ENCODE measurements at regions not wholly inside any gene's neighbourhood (a gene's known extent, or its start where the extent isn't known, plus 50 kb on each side); places are given as distances from the start of the nearest gene placed in this dataset.

- H3K27me3 ChIP-seq (ENCODE audit: control insufficient read depth, insufficient read depth, low read length), result no peaks in the 10 kb centered on the region
- no peak for FAIRE-seq
- H3K4me3 ChIP-seq (ENCODE audit: low read length in 3 of 3), result no peak overlapping the region
- H3K36me3 ChIP-seq (ENCODE audit: control insufficient read depth in 2 of 3, insufficient read depth in 3 of 3, low read length in 3 of 3), result no peaks in the 10 kb centered on the region
- intact Hi-C loops (cut with DNase I), result no loop called here
- no peak overlapping the region for H3K9ac ChIP-seq (ENCODE audit: low read length in 3 of 3)
- H3K9me3 ChIP-seq (ENCODE audit: control insufficient read depth in 2 of 3, insufficient read depth in 1 of 3, low read length in 3 of 3), result no peaks in the 10 kb centered on the region
- TF ChIP-seq, protein P1, sequence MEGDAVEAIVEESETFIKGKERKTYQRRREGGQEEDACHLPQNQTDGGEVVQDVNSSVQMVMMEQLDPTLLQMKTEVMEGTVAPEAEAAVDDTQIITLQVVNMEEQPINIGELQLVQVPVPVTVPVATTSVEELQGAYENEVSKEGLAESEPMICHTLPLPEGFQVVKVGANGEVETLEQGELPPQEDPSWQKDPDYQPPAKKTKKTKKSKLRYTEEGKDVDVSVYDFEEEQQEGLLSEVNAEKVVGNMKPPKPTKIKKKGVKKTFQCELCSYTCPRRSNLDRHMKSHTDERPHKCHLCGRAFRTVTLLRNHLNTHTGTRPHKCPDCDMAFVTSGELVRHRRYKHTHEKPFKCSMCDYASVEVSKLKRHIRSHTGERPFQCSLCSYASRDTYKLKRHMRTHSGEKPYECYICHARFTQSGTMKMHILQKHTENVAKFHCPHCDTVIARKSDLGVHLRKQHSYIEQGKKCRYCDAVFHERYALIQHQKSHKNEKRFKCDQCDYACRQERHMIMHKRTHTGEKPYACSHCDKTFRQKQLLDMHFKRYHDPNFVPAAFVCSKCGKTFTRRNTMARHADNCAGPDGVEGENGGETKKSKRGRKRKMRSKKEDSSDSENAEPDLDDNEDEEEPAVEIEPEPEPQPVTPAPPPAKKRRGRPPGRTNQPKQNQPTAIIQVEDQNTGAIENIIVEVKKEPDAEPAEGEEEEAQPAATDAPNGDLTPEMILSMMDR (IDR thresholded peaks at IDR 0.05; ENCODE audit: borderline replicate concordance, extremely low read depth, insufficient read depth), result no peak
- H3K4me1 ChIP-seq (ENCODE audit: control insufficient read depth in 2 of 3, insufficient read depth in 2 of 3, low read depth in 1 of 3, low read length in 3 of 3), result no peaks in the 10 kb centered on the region
- H3K27ac ChIP-seq (ENCODE audit: low read depth in 2 of 2, low read length in 2 of 2), result no peak overlapping the region
- no peak for DNase-seq
Observed at GRCh38 chrX:42396136-42396535, 381.8 kb downstream of the PPP1R2C start.

DNA sequence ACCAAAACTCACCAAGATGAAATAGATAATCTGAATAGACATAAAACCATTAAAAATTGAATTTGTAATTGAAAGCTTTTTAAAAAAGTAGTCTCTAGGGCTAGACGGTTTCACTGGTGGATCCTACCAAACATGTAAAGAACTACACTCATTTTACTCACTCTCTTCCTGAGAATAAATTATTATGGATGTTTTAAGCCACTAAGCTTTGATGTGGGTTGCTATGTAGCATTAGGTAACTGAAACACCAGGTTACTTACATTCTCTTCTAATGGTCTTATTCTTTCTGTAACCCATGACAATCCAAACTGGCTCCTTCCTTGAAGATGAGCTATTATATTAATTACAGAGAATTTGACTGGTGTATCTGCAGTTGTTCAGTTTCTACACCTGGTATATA is 385.1 kb downstream of the PPP1R2C start:
- no peak for FAIRE-seq
- no peak overlapping the region for H3K4me3 ChIP-seq (ENCODE audit: low read length in 3 of 3)
- H3K36me3 ChIP-seq (ENCODE audit: control insufficient read depth in 2 of 3, insufficient read depth in 3 of 3, low read length in 3 of 3), result no peaks in the 10 kb centered on the region
- TF ChIP-seq, protein P1 (IDR thresholded peaks at IDR 0.05; ENCODE audit: borderline replicate concordance, extremely low read depth, insufficient read depth), result no peak
- DNase-seq, result no peak
- no peak overlapping the region for H3K9ac ChIP-seq (ENCODE audit: low read length in 3 of 3)
- H3K27ac ChIP-seq (ENCODE audit: low read depth in 2 of 2, low read length in 2 of 2), result no peak overlapping the region
- H3K4me1 ChIP-seq (ENCODE audit: control insufficient read depth in 2 of 3, insufficient read depth in 2 of 3, low read depth in 1 of 3, low read length in 3 of 3), result no peaks in the 10 kb centered on the region
- no peaks in the 10 kb centered on the region for H3K27me3 ChIP-seq (ENCODE audit: control insufficient read depth, insufficient read depth, low read length)
- intact Hi-C loops (cut with DNase I), result no loop called here
- H3K9me3 ChIP-seq (ENCODE audit: control insufficient read depth in 2 of 3, insufficient read depth in 1 of 3, low read length in 3 of 3), result no peaks in the 10 kb centered on the region

- Histone ChIP-seq H3K27me3 (ENCODE audit: control insufficient read depth, insufficient read depth, low read length) (no peaks in the 10 kb centered on the region), H3K27ac (ENCODE audit: low read depth in 2 of 2, low read length in 2 of 2) (no peak overlapping the region), H3K4me1 (ENCODE audit: control insufficient read depth in 2 of 3, insufficient read depth in 2 of 3, low read depth in 1 of 3, low read length in 3 of 3) (no peaks in the 10 kb centered on the region), H3K36me3 (ENCODE audit: control insufficient read depth in 2 of 3, insufficient read depth in 3 of 3, low read length in 3 of 3) (no peaks in the 10 kb centered on the region), H3K9me3 (ENCODE audit: control insufficient read depth in 2 of 3, insufficient read depth in 1 of 3, low read length in 3 of 3) (no peaks in the 10 kb centered on the region), H3K4me3 (ENCODE audit: low read length in 3 of 3) (no peak overlapping the region), H3K9ac (ENCODE audit: low read length in 3 of 3) (no peak overlapping the region)
- TF ChIP-seq, protein P1 (IDR thresholded peaks at IDR 0.05; ENCODE audit: borderline replicate concordance, extremely low read depth, insufficient read depth), result no peak
- DNase-seq (no peak), FAIRE-seq (no peak)
- intact Hi-C loops (cut with DNase I), result no loop called here
Observed at GRCh38 chrX:42386681-42387080, 391.3 kb downstream of the PPP1R2C start.

- no peak overlapping the region for H3K27ac ChIP-seq (ENCODE audit: low read depth in 2 of 2, low read length in 2 of 2)
- no peaks in the 10 kb centered on the region for H3K27me3 ChIP-seq (ENCODE audit: control insufficient read depth, insufficient read depth, low read length)
- H3K4me3 ChIP-seq (ENCODE audit: low read length in 3 of 3), result no peak overlapping the region
- H3K36me3 ChIP-seq (ENCODE audit: control insufficient read depth in 2 of 3, insufficient read depth in 3 of 3, low read length in 3 of 3), result no peaks in the 10 kb centered on the region
- TF ChIP-seq, protein P1 (IDR thresholded peaks at IDR 0.05; ENCODE audit: borderline replicate concordance, extremely low read depth, insufficient read depth), result no peak
- DNase-seq (no peak), FAIRE-seq (no peak)
- no peaks in the 10 kb centered on the region for H3K9me3 ChIP-seq (ENCODE audit: control insufficient read depth in 2 of 3, insufficient read depth in 1 of 3, low read length in 3 of 3)
- no peak overlapping the region for H3K9ac ChIP-seq (ENCODE audit: low read length in 3 of 3)
- intact Hi-C loops (cut with DNase I), result no loop called here
- H3K4me1 ChIP-seq (ENCODE audit: control insufficient read depth in 2 of 3, insufficient read depth in 2 of 3, low read depth in 1 of 3, low read length in 3 of 3), result no peaks in the 10 kb centered on the region
Observed at GRCh38 chrX:42385730-42386129, 392.2 kb downstream of the PPP1R2C start.
